Activated T-cell treated with anti-CD3 and anti-CD28 coated beads for 48 hours (primary cell): ENCODE measurements at regions not wholly inside any gene's neighbourhood (a gene's known extent, or its start where the extent isn't known, plus 50 kb on each side); places are given as distances from the start of the nearest gene placed in this dataset.

Experiments used
- DNase-seq: peaks from one replicate; pipeline ENCODE4 v3.0.0-alpha.2; 2020; ENCODE audit warnings: low read depth

DNA sequence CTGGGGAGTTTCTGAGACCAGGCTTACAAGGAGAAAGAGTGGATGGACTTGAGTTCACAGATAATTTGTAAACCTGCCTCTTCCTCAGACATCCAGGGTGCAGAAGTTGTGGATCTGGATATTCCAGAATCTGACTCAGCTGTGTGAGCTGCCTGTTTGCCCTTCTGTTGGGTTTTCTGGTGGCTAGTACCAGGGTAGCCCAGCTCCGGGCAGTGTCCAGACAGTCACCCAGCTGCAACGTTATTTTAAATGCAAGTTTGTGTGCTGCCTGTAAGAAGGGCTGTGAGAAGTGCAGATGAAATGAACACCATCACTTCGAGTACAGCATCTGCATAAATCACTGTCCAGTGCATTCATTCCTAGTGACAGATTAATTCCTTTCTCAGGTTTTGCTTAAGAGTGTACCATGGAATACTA is 1053.0 kb downstream of the TUSC7 start:
- no peak for DNase-seq

DNA sequence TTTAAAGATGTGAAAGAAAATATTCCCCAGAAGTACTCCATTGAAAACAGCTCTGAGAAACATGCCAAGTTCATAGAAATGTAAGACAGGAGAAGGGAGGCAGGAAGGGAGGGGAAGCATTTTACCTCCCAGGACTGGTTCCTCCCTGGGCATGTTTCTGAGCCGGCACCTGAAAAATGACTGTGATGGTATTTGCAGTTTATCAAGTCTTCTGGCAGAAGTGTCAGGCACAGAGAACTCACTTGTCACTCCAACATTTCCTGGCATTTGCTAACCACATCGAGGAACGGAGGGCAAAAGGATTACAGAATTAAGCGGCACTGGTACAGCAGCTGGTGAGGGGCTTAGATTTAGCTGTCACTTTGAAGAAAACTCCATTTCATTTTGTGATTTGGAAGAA is 1054.0 kb downstream of the TUSC7 start:
- DNase-seq = no peak

DNA sequence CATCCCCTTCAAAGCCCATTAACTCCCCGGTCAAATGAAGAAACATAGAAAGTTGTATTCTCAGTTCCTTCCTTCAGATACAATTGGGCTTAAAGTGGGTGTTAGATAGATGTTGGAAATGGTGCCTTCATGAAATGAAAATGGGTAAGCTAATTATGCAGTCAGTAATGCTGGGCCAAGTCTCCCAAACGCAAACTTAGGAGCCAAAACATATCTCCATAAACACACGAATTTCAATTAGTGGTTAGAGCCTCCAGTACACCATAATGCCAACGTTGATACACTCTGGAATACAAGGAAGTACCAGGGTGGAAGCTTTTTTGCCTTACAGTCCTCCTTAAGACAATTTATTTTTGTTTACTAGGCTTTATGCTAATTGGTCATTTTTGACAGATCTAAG is 1059.0 kb downstream of the TUSC7 start:
- no peak for DNase-seq

DNA sequence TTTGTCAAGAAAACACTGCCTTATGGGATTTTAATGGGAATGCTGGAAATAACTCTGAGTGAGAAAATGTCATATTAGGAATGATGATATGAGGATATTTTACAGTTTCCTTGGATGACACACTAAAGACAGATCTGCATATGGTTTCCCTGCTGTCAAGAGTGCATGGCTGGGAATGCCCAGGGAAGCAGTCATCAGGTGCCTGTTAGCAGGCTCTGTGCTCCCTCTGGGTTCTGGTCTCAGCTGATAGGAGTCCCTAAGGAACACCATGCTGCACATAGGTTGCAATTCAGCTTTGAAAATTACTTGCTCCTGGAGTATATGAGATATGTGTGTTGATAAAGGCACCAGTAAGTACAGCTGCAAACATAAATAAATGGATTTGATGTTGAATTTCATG is 1064.6 kb downstream of the TUSC7 start:
- DNase-seq = no peak

DNA sequence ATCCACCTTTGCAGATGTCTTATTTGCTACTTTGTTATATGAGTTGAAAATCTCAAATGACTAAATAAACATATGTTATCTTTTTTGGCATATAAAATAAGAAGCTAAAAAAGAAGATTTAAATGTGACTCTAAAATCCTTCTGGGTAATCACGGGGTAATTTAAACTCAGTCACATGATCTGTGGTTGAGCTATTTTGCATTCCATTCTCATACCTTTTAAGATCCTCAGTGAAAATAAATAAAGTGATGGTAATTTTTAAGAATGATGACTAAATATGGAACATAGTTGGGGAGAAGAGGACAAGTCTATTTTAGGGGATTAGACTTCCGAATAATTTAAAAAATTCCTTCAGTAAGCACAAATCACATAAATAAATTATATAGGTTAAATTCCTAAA is 1076.8 kb downstream of the TUSC7 start:
- DNase-seq = no peak

DNA sequence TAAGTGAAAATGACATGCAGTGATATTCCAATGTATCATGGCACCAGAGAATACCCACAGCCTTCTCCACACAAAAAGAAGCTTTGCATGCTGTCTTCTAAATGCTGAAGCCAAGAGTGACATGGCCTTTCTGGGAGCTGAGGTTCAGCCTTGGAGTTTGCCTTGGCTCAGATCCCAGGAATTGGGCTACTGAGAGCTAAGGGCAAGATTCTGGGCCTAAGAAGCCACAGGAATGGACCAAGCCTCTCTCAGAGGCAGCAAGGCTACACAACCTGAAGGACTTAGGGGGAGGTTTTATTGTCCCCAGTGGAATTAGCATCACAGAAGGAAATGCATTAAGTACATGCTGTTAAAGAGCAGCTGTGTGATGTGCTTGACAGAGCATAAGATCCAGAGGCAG is 1078.5 kb downstream of the TUSC7 start:
- DNase-seq = no peak

DNA sequence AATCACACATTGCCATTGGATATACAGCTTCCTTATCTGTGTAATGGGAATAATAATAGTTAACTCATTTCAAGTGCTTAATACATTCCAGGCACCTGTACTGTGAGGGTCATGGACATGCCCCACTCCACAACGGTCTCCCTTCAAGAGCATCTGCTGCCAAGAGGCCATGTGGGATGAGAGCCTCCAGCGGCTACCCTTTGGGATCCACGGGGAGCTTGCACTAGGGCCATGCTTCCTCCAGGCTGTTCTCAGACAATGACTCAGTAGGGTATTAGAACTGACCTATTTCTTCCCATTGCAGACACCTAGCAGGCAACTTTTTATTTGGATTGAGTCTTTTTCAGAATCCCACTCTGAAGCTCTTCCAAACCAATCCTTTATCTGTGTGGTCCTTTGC is 1078.9 kb downstream of the TUSC7 start:
- no peak for DNase-seq

DNA sequence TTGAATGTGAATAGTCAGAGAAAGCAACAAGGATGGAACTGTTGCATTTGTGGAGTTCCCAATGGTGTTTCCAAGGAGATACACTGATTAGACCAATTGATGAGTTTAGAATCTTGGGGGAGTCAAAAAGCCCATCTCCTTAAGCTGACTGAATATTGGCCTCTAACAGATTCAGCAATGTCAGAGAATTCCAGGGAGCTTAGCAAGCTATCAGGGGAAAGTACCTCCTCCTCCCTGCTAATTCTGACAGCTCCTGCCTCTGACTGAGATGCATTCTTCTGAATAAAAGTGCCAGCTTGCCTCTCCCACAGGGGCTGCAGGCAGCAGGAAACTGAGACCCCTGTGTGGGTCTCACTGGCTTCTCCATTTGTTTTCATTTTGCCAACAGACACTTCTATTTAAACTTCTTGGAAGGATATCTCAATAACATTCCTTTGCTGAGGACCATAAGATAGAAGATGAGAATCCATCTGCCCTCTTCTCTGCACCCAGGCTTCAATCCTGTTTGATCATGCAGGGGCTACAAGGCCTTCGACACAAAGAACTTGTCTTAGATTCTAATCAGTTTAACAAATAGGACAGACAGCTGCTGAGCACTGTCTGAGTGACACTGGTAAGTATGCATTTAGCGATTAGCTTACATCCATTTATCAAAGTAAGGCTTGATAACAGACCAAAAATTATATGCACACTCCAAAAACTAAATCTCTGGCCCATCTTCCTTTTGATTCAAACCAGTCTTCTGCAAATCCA is 1080.8 kb downstream of the TUSC7 start:
- DNase-seq = no peak

DNA sequence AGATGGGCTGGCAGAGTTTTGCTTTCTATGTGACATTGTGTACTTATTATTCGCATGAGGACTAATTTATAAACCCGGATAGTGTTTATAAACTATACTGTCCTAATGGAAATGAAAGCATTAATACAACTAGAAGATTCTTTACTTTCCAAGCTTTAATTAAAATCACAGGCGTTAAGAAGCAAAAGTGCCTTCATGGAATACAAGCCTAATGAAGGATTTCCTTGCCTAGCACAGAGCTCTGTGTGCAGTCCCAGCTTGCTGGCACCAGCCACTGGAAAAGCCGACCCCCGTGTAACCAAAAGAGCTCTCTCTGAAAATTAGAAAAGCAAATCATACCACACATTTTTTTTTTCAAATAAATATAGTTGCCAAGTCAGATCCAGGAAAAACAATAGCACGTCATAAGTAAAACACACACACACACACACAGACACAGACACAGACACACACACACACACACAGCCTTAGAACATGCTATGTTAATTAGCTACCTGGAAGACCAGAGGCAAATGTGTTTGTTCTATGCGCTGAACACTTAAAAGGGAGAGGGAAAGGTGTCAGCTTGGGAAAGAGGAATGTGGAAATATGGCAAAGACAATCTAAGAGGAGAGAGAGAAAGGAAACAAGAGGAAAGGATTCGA is 1084.2 kb downstream of the TUSC7 start:
- DNase-seq = no peak

DNA sequence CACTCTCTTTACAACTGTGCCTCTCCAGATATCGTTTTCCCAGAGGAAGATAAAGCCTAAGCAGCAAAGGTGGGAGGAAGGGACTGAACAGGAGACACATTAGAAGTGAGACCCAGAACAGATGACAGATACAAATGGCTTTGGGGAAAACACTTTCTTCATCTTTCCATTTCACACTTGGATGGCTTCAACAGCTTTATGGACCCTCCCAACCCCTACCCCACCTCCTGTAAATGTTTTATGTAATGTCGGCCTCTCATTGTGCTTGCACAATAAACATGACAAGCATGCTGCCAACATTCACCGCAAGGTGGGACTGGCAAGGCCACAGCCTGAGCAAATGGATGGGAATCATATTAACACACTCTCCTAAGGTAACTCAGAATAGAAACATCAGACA is 1088.6 kb downstream of the TUSC7 start:
- no peak for DNase-seq

DNA sequence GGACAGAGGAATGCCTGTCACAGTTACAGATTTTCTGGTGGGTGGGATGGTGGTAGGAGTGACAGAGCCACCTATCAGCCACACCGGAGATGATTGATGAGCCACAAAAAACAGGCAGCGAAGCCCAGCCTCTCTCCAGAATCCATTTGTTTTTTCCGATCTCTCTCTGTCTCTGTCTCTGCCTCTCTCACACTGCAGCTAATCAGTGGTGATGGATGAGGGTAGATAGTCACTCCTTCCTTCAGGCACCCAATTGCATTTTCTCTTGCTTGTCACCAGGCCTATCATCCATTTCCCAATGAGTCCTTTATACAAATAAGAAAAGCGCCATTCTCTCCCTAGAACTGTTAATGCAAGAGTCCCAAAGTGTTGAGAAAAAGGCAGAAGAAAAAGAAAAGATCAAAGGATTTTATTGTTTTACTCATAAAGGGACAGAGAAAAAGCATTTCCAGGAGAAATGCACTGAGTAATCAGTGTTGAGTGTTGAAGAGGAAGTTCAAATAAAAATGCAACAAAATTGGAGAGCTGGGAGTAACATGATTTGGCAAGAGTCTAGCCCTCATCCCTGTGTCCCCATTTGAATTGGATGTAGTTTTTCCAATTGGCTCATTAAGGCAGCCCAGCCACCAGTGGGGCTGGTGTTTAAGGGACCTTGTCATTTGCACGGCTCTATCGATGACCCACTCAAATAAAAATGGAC is 1089.3 kb downstream of the TUSC7 start:
- DNase-seq = no peak

DNA sequence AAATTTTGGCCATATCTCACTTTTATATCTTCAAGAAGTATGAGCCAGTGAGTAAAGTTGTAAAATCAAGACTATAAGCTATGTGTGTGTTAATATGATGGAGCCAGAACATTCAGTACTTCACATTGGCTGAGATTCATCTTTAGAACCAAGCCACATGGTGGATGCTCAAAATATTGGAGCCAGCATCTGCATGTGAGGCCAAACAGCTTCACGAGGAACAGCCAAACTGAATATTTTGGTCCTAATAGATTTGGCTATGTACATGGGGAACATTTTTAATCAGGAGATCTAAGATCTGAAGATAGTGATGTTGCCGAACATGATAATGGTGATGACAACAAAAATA is 1089.8 kb downstream of the TUSC7 start:
- no peak for DNase-seq

DNA sequence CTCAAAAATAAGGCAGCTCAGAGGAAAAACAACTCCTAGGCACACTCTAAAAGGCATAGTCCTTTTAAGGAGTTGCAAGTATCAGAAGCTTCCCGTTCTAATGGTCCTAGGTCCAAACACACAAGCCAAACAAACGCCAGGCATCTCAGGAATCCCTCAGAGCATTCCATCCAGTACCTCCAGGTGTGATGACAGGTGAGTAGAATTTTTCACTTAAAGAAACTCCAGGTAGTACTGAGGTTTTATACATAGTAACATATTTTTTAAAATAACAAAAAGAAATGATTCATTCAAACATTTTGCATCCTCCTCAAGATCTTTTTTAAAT is 1092.3 kb downstream of the TUSC7 start:
- no peak for DNase-seq

DNA sequence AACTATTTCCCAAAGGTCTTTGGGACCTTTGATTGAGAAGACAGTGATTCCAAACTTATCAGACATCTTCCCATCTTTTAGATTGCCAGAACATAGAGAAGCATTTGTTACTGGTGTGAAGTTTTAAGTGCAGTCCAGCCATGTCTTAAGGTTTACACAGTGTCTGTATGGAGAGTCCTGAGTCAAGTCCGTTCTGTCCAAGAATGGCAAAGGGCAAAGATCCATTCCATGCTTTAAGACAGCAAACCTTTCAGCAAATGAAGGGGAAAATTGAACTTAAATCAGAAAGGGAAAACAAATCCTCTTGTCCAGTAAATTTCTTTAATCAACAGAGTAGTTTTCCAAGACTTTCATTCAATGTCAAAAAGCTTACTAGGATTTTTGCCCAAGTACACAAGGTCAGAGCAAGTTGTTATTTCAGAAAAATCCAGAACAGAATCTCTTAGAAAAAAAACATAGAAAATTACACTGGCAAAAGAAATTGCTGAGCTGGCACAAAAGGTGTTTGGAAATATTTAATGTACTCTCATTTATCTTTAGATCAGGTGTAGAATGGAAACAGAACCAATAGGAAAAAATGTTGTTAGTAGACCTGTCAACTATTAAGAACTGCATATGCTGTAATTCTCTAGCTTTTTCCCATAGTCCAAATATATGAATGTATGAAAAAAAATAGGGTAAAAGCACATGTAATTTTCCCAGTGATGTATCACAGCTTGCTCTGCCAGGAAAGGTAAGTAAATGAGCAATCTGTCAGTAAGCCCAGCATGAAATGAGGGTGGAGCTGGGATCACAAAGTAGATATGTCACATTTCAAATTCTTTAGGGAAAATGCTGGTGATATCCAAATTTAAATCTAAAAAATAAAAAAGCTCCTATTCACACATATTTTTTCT is 1099.9 kb downstream of the TUSC7 start:
- no peak for DNase-seq

DNA sequence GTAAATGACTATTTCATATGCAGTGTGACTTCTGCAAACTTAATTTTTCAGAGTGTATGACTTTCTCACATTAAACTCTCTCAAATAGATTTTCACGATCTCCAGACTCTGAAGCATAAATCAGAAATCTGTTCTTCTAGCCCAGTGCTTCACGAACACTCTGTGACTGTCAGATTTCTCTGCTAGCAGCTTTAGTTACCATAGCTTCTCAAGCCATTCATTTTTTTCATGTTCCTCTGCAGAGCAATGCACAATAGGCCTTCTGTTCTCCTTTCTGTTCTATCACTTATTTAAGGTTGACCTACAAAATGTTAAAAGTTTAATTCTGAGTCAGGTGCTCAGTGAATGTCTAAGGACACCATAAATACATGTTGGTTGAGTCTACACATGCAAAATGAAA is 1102.2 kb downstream of the TUSC7 start:
- DNase-seq = no peak

DNA sequence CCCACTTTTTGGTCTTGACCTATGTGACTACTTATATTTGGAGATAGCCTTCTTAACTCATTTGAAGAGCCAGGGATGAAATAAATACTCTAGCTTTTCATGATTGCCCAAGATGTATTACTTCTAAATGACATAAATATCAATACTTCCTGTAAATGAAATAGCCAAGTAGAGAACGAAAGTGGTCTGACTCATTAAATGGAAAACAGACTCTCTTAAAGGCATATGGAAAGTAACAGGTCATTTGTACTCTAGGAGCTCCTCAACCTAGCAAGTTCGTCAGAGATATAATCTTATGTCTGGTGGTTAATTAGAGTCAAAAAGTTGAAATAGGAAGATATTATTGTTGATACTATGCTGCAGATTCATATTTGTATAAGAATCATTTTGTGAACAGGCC is 1105.4 kb downstream of the TUSC7 start:
- DNase-seq = no peak

DNA sequence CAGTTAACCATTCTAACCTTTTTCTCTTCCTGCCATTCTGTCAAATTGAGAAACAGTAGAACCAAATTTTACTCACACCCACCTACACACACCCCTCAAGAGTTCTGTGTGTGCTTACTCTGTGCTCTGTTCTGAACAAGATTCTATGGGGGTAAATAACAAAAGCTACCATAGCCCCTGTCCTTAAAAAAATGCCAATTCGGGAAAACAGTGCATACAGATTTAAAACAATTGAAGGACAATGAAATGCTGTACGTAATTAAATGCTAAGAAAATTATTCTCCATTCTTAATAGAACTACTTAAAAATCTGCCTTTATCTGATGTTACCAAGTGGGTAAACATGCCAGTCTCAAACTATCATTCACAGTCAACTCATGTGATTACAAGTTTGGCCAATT is 1107.5 kb downstream of the TUSC7 start:
- DNase-seq = no peak

DNA sequence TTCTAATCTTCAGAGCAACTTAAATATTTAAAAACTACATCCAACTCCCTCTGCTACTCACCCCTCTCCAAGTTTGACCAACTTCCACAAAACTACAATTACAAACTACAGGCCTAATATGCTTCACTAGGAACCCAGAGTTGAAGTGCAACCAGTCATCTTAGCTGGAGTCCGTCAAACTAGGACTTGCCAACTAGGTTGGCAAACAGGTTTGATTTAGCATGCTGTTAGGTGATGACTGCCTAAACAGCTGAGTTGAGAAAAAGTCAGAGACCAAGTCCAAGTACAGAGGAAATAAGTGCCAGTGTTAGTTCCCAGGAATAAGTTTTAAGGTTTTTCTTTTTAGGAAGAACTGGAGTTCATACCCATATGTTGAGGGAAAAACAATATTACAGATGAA is 1109.0 kb downstream of the TUSC7 start:
- no peak for DNase-seq

DNA sequence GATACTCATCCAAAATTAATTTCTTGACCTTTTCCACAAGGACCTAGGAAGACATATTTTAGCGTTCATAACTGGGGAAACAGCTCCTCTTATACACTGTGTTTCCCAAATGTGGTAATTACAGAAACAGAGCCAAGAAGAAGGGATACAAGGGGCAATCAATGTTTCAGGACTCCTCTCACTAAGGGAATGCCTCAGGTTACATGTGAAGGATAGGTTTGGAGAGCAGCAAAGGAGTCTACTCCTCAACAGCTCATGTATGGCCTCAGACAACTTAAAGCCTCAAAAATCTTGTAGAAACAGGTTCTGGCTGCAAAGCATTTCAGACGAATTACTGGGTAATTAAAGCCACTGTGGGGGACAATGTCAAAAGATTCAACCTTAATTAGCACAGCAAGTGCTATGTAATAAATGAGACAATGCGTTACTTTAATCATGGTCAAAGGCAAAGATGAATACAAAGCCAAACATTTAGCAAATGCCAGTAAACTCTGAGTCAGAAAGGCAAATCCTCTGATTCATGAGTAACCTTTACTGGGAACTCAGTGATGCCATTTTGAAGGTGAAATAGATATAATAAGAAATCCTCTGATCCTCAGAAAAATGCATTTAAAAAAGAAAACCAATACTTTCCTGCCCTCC is 1111.2 kb downstream of the TUSC7 start:
- DNase-seq = no peak

DNA sequence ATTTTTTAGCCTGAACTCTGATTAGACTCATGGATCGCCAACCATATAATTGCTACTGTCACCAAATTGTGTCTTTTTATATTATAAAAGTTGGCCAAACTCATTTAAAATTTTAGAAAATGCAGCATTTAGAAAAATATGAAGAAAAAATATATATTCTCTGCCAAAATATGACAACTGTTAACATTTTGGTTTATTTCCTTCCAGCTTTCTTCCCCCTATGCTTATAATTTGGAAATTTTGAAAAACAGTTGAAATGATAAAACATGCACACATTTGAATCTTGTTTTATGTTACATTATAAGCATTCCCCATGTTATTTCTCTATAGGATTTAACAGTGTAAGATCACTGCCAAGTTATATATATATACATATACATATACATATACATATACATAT is 1112.8 kb downstream of the TUSC7 start:
- DNase-seq = no peak

DNA sequence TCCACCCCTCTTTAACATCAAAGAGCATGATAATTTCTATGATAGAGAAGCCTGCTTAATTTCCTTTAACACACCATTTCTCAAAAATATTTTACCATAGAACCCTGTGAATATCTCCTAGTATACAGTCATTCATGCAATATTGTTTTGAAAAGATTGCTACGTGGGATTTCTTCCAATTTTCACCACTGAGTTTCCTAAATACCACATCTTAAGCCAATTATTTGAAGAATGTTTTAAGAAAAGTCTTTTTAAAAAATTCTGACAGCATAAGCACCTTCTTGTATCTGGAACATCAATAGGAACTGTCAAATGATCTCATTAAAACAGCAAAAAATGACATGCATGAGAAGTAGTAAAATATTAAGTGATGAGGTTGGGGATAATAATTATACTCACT is 1126.7 kb downstream of the TUSC7 start:
- DNase-seq = no peak

DNA sequence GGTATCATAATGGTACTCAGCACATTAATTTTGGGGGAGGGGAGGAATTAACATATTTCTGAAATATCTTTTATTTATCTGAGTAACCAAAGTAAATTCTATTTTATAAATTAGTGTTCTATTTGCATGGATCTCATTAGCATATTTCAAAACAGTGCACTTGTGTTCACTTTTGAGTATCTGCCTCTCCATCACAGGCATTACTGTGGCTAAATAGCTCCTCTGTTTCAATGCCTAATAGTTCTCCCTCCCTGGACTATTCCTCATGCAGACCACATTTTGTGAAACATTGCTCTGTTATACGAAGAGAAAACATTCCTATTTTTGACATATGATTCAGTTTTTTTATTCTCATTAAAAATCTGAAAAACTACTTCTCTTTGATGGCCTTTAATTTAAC is 1127.8 kb downstream of the TUSC7 start:
- no peak for DNase-seq
